GM12878 (cell line): ENCODE measurements at regions not wholly inside any gene's neighbourhood (a gene's known extent, or its start where the extent isn't known, plus 50 kb on each side); places are given as distances from the start of the nearest gene placed in this dataset.

Experiments
- CREM ChIP-seq: IDR thresholded peaks from 2 replicates; pipeline ENCODE4 v1.6.1; 2014; ENCODE audit warnings: antibody characterized with exemption, low read depth
- EGR1 ChIP-seq, 2 experiments: IDR thresholded peaks; 1 replicate in 1 of 2; 2 replicates in 1 of 2; pipeline ENCODE4 v1.6.1; 2011 to 2012; ENCODE audit warnings: low read depth in 2 of 2, low read length in 2 of 2, borderline replicate concordance in 1 of 2, mild to moderate bottlenecking in 1 of 2, moderate library complexity in 1 of 2
- NFIC ChIP-seq: IDR thresholded peaks from 2 replicates; pipeline ENCODE4 v1.6.1; 2012; ENCODE audit warnings: low read depth, mild to moderate bottlenecking, inconsistent platforms, low read length, moderate library complexity

DNA sequence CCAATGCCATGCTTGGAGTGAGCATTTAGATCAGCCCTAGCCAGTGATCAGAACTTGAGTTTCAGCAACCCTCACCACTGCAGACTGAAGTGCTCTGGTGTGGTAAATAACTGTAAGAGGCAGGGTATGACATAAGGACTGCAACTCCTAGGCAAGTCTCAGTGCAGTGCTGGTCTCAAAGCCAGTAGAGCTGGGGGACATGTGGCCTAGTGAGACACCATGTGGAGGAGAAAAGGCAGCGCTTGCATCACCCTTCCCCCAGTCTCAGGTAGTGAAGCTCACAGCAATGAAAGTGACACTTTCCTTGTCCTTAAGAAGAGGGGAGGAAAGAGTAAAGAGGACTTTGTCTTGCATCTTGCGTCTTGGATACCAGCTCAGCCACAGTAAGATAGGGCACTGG, 386.8 kb upstream of the POT1 start:
- no peak for TF ChIP-seq NFIC
- TF ChIP-seq CREM, result no peak
- no peak for TF ChIP-seq EGR1 (IDR thresholded peaks at IDR 0.05; ENCODE audit: borderline replicate concordance in 1 of 2, low read depth in 2 of 2, low read length in 2 of 2)
